Activated CD8-positive, alpha-beta T cell treated with anti-CD3 and anti-CD28 coated beads for 36 hours (primary cell): ENCODE measurements at regions not wholly inside any gene's neighbourhood (a gene's known extent, or its start where the extent isn't known, plus 50 kb on each side); places are given as distances from the start of the nearest gene placed in this dataset.
"Not testable (repeated sequence)": the region's sequence is repeated elsewhere in the genome, so short reads cannot be mapped to it uniquely, and the experiment has no call there.

Experiments
- ATAC-seq: fragments of 200-7000 bp; cut with Tn5 transposase; one replicate; pipeline ENCODE4 v1.10.0; 2021; ENCODE audit warnings: mild to moderate bottlenecking, moderate library complexity
- CTCF ChIA-PET: fragments of 350-600 bp; sonication (Branson Sonifier 250); formaldehyde crosslinking; loops from one replicate; lab custom pipeline; 2021; ENCODE audit warnings: antibody characterized with exemption; lab: Charles Lee
- POLR2A ChIA-PET: fragments of 350-600 bp; sonication (Branson Sonifier 250); formaldehyde crosslinking; loops from one replicate; lab custom pipeline; 2021; ENCODE audit warnings: antibody characterized with exemption; lab: Charles Lee
- DNase-seq: peaks from one replicate; pipeline ENCODE4 v3.0.0-alpha.2; 2020
- H3K27ac Mint-ChIP-seq: one replicate; pipeline ENCODE4 v1.8.0; 2021; ENCODE audit warnings: mild to moderate bottlenecking, mixed read lengths
- H3K27me3 Mint-ChIP-seq: one replicate; pipeline ENCODE4 v1.8.0; 2021; ENCODE audit warnings: mixed read lengths
- H3K36me3 Mint-ChIP-seq: one replicate; pipeline ENCODE4 v1.8.0; 2021; ENCODE audit warnings: low read depth, mixed read lengths
- H3K4me1 Mint-ChIP-seq: one replicate; pipeline ENCODE4 v1.8.0; 2021; ENCODE audit warnings: low read depth, mixed read lengths
- H3K4me3 Mint-ChIP-seq: one replicate; pipeline ENCODE4 v1.8.0; 2021; ENCODE audit warnings: mild to moderate bottlenecking, moderate library complexity, mixed read lengths
- H3K9me3 Mint-ChIP-seq: one replicate; pipeline ENCODE4 v1.8.0; 2021; ENCODE audit warnings: mixed read lengths
- CTCF ChIP-seq: fragments of 200-600 bp; IDR thresholded peaks from one replicate; pipeline ENCODE4 v1.8.0; 2022; ENCODE audit warnings: antibody characterized with exemption, mild to moderate bottlenecking
- intact Hi-C: fragments of 100-400 bp; cut with micrococcal nuclease; formaldehyde crosslinking; loops from one replicate; pipeline ENCODE4 v1.10.0; 2022

- Mint-ChIP-seq H3K27me3 (peaks cover 2% of the 10 kb centered on the region), H3K36me3 (no peaks in the 10 kb centered on the region), H3K27ac (no peak overlapping the region), H3K9me3 (no peaks in the 10 kb centered on the region), H3K4me1 (no peaks in the 10 kb centered on the region), H3K4me3 (no peak overlapping the region)
- ATAC-seq = no peak
- DNase-seq = no peak
- intact Hi-C loops = no loop called here
- no peak for TF ChIP-seq CTCF
- CTCF ChIA-PET = no interaction called here
- POLR2A ChIA-PET = no interaction called here
These were observed 97.2 kb upstream of the GLI2 start for GRCh38 chr2:120638450-120638849.

GRCh38 chr2:120641366-120641771 is 94.3 kb upstream of the GLI2 start:
- ATAC-seq = no peak
- Mint-ChIP-seq H3K36me3 (no peaks in the 10 kb centered on the region), H3K27ac (no peak overlapping the region), H3K9me3 (no peaks in the 10 kb centered on the region), H3K4me3 (no peak overlapping the region), H3K4me1 (no peaks in the 10 kb centered on the region), H3K27me3 (no peaks in the 10 kb centered on the region)
- POLR2A ChIA-PET = no interaction called here
- CTCF ChIA-PET = no interaction called here
- DNase-seq = no peak
- TF ChIP-seq CTCF = no peak
- intact Hi-C loops = no loop called here

- Mint-ChIP-seq H3K4me3 (no peak overlapping the region), H3K36me3 (no peaks in the 10 kb centered on the region), H3K9me3 (no peaks in the 10 kb centered on the region), H3K27ac (no peak overlapping the region), H3K4me1 (no peaks in the 10 kb centered on the region), H3K27me3 (no peaks in the 10 kb centered on the region)
- POLR2A ChIA-PET = no interaction called here
- DNase-seq = no peak
- CTCF ChIA-PET = no interaction called here
- intact Hi-C loops = no loop called here
- ATAC-seq = no peak
- no peak for TF ChIP-seq CTCF
These were observed 93.0 kb upstream of the GLI2 start for GRCh38 chr2:120642646-120643045.

GRCh38 chr2:120646994-120647393 is 88.7 kb upstream of the GLI2 start:
- Mint-ChIP-seq H3K4me3 (no peak overlapping the region), H3K9me3 (peaks cover 15% of the 10 kb centered on the region), H3K36me3 (peaks cover 5% of the 10 kb centered on the region), H3K4me1 (no peaks in the 10 kb centered on the region), H3K27ac (no peak overlapping the region), H3K27me3 (no peaks in the 10 kb centered on the region)
- intact Hi-C loops = no loop called here
- POLR2A ChIA-PET = no interaction called here
- TF ChIP-seq CTCF = no peak
- CTCF ChIA-PET = no interaction called here
- ATAC-seq (no peak), DNase-seq (no peak)

GRCh38 chr2:120647487-120647886 is 88.2 kb upstream of the GLI2 start:
- ATAC-seq (no peak), DNase-seq (no peak)
- H3K36me3 Mint-ChIP-seq = peaks cover 5% of the 10 kb centered on the region
- H3K4me1 Mint-ChIP-seq = no peaks in the 10 kb centered on the region
- intact Hi-C loops = no loop called here
- peaks cover 15% of the 10 kb centered on the region for H3K9me3 Mint-ChIP-seq
- CTCF ChIA-PET = no interaction called here
- no peaks in the 10 kb centered on the region for H3K27me3 Mint-ChIP-seq
- no peak for TF ChIP-seq CTCF
- POLR2A ChIA-PET = no interaction called here
- H3K27ac Mint-ChIP-seq = no peak overlapping the region
- no peak overlapping the region for H3K4me3 Mint-ChIP-seq

- H3K4me3 Mint-ChIP-seq, intact Hi-C loops, CTCF ChIA-PET, H3K4me1 Mint-ChIP-seq, H3K36me3 Mint-ChIP-seq, ATAC-seq, POLR2A ChIA-PET, H3K27ac Mint-ChIP-seq, H3K27me3 Mint-ChIP-seq, DNase-seq: not testable (repeated sequence)
- H3K9me3 Mint-ChIP-seq = peaks cover 15% of the 10 kb centered on the region
These were observed 86.3 kb upstream of the GLI2 start for GRCh38 chr2:120649381-120649780.
